ENCODE measurements at regions not wholly inside any gene's neighbourhood (a gene's known extent, or its start where the extent isn't known, plus 50 kb on each side); places are given as distances from the start of the nearest gene placed in this dataset.

GRCh38 chr18:46388286-46388685 lies 268.7 kb downstream of the LOXHD1 start:
- no peak for DNase-seq

- DNase-seq, result no peak
Measured at GRCh38 chr18:46392576-46392975, 264.4 kb downstream of the LOXHD1 start.

- DNase-seq, result no peak
Measured at GRCh38 chr18:46393230-46393629, 263.8 kb downstream of the LOXHD1 start.

- DNase-seq, result no peak
Measured at GRCh38 chr18:46393961-46394360, 263.1 kb downstream of the LOXHD1 start.

GRCh38 chr18:46395795-46396194 lies 261.2 kb downstream of the LOXHD1 start:
- DNase-seq, result no peak

- no peak for DNase-seq
Measured at GRCh38 chr18:46397174-46397573, 259.8 kb downstream of the LOXHD1 start.

- peak in 1 of 2 donors; percentile 5 for DNase-seq
Measured at GRCh38 chr18:46398005-46398404, 259.0 kb downstream of the LOXHD1 start.

- DNase-seq, result no peak
Measured at GRCh38 chr18:46398625-46399024, 258.4 kb downstream of the LOXHD1 start.

GRCh38 chr18:46399303-46399702 lies 257.7 kb downstream of the LOXHD1 start:
- DNase-seq, result no peak

- DNase-seq, result no peak
Measured at GRCh38 chr18:46400449-46400848, 256.6 kb downstream of the LOXHD1 start.

GRCh38 chr18:46401486-46402070 lies 255.4 kb downstream of the LOXHD1 start:
- no peak for DNase-seq

GRCh38 chr18:46402396-46402795 lies 254.6 kb downstream of the LOXHD1 start:
- no peak for DNase-seq

- DNase-seq, result no peak
Measured at GRCh38 chr18:46402945-46403344, 254.1 kb downstream of the LOXHD1 start.

GRCh38 chr18:46405832-46406538 lies 251.0 kb downstream of the LOXHD1 start:
- no peak for DNase-seq

GRCh38 chr18:46406539-46406932 lies 250.5 kb downstream of the LOXHD1 start:
- DNase-seq, result no peak

- no peak for DNase-seq
Measured at GRCh38 chr18:46407486-46408166, 249.4 kb downstream of the LOXHD1 start.

GRCh38 chr18:46408334-46408987 lies 248.6 kb downstream of the LOXHD1 start:
- DNase-seq, result no peak

- DNase-seq, result no peak
Measured at GRCh38 chr18:46411191-46411828, 245.7 kb downstream of the LOXHD1 start.

GRCh38 chr18:46411867-46412690 lies 244.9 kb downstream of the LOXHD1 start:
- no peak for DNase-seq

- DNase-seq, result no peak
Measured at GRCh38 chr18:46412916-46413315, 244.1 kb downstream of the LOXHD1 start.

- DNase-seq, result no peak
Measured at GRCh38 chr18:46413684-46414083, 243.3 kb downstream of the LOXHD1 start.

GRCh38 chr18:46414863-46415262 lies 242.2 kb downstream of the LOXHD1 start:
- DNase-seq, result no peak

Measured in CD4-positive, alpha-beta T cell treated with Interferon alpha-2 for 1 hour (primary cell).